HUES48 (cell line): ENCODE measurements at regions not wholly inside any gene's neighbourhood (a gene's known extent, or its start where the extent isn't known, plus 50 kb on each side); places are given as distances from the start of the nearest gene placed in this dataset.
A peak's percentile ranks its signal among the peaks of the same experiment; 100 is the strongest.
"Not testable (repeated sequence)": the region's sequence is repeated elsewhere in the genome, so short reads cannot be mapped to it uniquely, and the experiment has no call there.

Source experiments
- H3K27ac ChIP-seq: one replicate; pipeline ENCODE4 v1.7.0; 2013; ENCODE audit warnings: low read depth, low read length, inconsistent platforms
- H3K27me3 ChIP-seq: 2 replicates; pipeline ENCODE4 v1.6.1; 2013; ENCODE audit warnings: mild to moderate bottlenecking, low read length; ENCODE audit not compliant: control insufficient read depth, insufficient read depth
- H3K36me3 ChIP-seq: 2 replicates; pipeline ENCODE4 v1.6.1; 2013; ENCODE audit warnings: low read length; ENCODE audit not compliant: control insufficient read depth, insufficient read depth
- H3K4me1 ChIP-seq: 2 replicates; pipeline ENCODE4 v1.6.1; 2013; ENCODE audit warnings: mild to moderate bottlenecking, low read length; ENCODE audit not compliant: control insufficient read depth, insufficient read depth
- H3K4me3 ChIP-seq: 2 replicates; pipeline ENCODE4 v1.5.1; 2013; ENCODE audit warnings: mild to moderate bottlenecking, low read depth, low read length
- H3K9ac ChIP-seq: 2 replicates; pipeline ENCODE4 v1.6.1; 2013; ENCODE audit warnings: mild to moderate bottlenecking, low read depth, low read length, moderate library complexity
- H3K9me3 ChIP-seq: 2 replicates; pipeline ENCODE4 v1.6.1; 2013; ENCODE audit warnings: low read length; ENCODE audit not compliant: control insufficient read depth, insufficient read depth

DNA sequence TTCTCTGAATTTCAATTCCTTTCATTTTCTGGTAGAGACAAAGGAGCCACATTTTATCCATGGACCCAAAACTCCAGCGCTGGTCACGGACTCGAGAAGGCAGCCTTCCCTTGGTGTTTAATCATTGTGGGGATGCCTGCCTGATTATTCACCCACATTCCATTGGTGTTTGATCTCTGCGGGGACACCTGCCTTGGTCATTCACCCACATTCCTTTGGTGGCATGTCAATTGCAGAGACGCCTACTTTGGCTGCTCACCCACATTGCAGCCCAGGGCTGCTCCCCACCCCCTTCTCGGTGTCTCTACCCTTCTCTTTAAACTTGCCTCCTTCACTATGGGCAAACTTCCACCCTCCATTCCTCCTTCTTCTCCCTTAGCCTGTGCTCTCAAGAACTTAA, 780.7 kb upstream of the POU3F4 start:
- peaks cover 16% of the 10 kb centered on the region; the same call in 1 of the 2 replicates for H3K9me3 ChIP-seq
- not testable (repeated sequence) for H3K4me3 ChIP-seq, H3K27ac ChIP-seq, H3K4me1 ChIP-seq, H3K9ac ChIP-seq, H3K27me3 ChIP-seq, H3K36me3 ChIP-seq

DNA sequence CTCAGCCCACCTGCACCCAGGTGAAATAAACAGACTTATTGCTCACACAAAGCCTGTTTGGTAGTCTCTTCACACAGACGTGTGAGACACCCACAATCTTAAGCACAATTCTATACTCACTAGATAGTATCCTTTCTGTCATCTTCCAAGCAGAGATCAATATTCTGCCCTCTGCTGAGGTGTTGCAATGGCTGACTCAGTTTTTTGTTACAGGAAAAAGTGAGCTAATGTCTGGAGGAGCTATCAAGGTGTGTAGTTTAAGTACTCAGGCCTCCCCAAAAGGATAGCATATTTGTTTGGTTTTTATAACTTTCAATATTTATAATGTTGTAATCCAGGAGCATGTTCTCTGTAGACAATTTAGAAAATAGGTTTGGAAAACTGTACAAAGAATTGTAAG, 775.2 kb upstream of the POU3F4 start:
- no peaks in the 10 kb centered on the region for H3K27me3 ChIP-seq
- peaks cover 8% of the 10 kb centered on the region for H3K9me3 ChIP-seq
- no peaks in the 10 kb centered on the region for H3K4me1 ChIP-seq
- H3K36me3 ChIP-seq: no peaks in the 10 kb centered on the region
- no peak overlapping the region for H3K27ac ChIP-seq
- H3K4me3 ChIP-seq: no peak overlapping the region
- H3K9ac ChIP-seq: no peak overlapping the region

DNA sequence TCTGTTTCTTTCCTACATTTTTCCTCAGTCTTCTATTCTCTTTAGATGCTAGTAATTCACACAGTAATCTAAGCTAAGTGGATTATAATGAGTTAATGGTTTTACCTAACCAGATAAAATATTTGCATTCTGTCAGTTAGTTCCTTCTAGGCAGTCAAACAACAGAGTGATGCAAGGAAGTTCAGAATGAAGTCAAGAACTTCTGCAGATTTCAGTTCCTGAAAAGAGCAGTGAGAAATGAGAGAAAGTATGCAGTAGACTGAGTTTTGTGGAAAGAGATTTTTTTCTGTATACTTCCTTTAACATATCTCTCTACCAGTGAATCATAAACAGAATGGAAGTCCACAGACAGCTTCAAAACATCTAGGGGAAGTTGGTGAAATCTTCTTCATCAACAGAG, 774.0 kb upstream of the POU3F4 start:
- Histone ChIP-seq H3K9ac (no peak overlapping the region), H3K27me3 (no peaks in the 10 kb centered on the region)

DNA sequence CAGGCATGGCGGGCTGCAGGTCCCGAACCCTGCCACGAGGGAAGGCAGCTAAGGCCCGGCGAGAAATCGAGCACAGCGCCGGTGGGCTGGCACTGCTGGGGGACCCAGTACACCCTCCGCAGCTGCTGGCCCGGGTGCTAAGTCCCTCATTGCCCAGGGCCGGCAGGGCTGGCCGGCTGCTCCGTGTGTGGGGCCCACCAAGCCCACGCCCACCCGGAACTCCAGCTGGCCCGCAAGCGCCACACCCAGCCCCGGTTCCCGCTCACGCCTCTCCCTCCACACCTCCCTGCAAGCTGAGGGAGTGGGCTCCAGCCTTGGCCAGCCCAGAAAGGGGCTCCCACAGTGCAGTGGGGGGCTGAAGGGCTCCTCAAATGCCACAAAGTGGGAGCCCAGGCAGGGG, 769.8 kb upstream of the POU3F4 start:
- not testable (repeated sequence) for H3K36me3 ChIP-seq, H3K4me3 ChIP-seq

More for the DNA sequence above, 774.0 kb upstream of the POU3F4 start:
- H3K4me1 ChIP-seq: no peaks in the 10 kb centered on the region
- no peaks in the 10 kb centered on the region for H3K36me3 ChIP-seq
- no peak overlapping the region for H3K4me3 ChIP-seq
- no peak overlapping the region for H3K27ac ChIP-seq
- peaks cover 8% of the 10 kb centered on the region for H3K9me3 ChIP-seq

DNA sequence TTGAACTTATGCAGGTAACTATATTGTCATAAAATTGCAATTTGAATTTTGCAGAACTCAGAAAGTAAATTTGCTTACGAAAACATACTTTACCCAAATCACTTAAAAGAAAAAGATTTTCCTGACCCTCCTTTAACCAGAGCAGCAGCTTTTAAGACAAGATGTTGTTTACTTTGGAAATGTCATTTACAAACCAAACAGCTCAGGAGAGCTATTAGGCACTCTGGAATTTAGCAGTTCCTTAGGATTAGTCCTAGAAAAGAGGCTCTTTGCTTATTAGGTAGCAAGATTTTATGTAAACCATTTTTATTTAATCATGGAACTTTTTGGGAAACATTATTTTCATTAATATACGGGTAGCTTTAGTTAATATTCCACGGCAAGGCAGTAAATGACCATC, 765.7 kb upstream of the POU3F4 start:
- Histone ChIP-seq H3K27me3 (no peaks in the 10 kb centered on the region), H3K4me1 (peaks cover 11% of the 10 kb centered on the region), H3K36me3 (no peaks in the 10 kb centered on the region), H3K9ac (no peak overlapping the region), H3K9me3 (peaks cover 11% of the 10 kb centered on the region; the same call in 1 of the 2 replicates), H3K4me3 (no peak overlapping the region), H3K27ac (peak overlapping the region; percentile 76)

More for the DNA sequence above, 769.8 kb upstream of the POU3F4 start:
- H3K27me3 ChIP-seq, H3K9ac ChIP-seq, H3K27ac ChIP-seq: not testable (repeated sequence)
- Histone ChIP-seq H3K9me3 (peaks cover 12% of the 10 kb centered on the region), H3K4me1 (peaks cover 10% of the 10 kb centered on the region)

DNA sequence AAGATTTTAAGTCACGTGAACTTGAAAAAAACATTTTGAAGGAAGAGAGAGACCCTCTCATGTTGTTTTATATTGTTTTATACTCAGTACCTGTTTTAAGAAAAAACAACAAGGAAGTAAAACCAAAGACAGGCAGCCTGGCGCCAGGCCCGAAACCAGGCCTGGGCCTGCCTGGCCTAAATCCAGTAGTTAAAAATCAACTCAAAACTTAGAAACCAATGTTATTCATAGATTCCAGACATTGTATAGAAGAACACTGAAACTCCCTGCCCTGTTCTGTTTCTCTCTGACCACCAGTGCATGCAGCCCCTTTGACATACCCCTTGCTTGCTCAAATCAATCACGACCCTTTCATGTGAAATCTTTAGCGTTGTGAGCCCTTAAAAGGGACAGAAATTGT, 762.4 kb upstream of the POU3F4 start:
- not testable (repeated sequence) for H3K4me3 ChIP-seq, H3K36me3 ChIP-seq, H3K27ac ChIP-seq

DNA sequence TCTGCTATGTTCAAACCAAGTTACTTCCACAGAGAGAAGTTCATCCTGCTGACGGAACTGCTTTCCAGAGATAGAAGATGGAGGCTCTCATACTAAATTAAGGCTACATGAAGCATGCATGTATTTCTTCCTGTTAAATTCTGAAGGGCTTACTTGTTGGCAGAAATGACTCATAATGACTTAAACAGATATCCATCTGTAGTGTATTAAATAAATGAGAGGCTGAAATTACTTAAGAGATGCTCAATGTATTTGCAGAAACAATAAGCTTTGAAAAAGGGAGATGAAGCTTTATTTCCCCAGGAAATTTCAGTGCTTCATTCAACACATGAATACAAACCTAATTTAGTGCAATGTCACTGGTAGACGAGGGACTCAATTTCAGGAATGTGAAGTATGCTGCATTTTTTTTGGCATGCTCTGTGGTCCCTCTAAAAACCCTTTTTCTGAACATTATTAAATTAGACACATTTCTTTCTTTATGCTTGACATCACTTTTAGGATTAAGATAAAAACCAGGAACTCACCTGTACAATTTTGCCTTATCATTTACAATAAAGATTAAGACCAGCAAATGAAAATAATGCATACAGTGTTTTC, 759.1 kb upstream of the POU3F4 start:
- Histone ChIP-seq H3K36me3 (no peaks in the 10 kb centered on the region), H3K27ac (no peak overlapping the region), H3K9ac (no peak overlapping the region)

More for the DNA sequence above, 762.4 kb upstream of the POU3F4 start:
- Histone ChIP-seq H3K4me1 (peaks cover 17% of the 10 kb centered on the region), H3K9me3 (peaks cover 15% of the 10 kb centered on the region; the same call in 1 of the 2 replicates)
- H3K9ac ChIP-seq, H3K27me3 ChIP-seq: not testable (repeated sequence)

DNA sequence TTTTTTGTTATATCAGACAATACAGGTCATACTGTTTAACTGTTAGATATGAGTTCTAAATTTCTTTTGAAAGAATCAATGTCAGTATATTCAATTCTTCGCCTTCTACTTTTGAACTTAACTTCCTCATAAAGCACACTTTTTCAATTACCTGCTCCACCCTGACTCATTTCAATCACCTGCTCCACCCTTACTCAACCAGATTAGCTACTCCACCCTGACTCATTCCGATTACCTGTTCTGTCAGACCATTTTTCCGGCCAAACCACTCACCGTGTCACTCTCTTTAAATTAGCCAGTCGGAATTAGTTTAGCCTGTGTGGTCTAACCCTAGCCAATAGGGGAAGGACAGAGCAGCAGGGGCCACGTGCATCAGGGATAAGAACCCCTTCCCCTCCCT, 751.8 kb upstream of the POU3F4 start:
- Histone ChIP-seq H3K9me3 (peaks cover 27% of the 10 kb centered on the region; the same call in 1 of the 2 replicates), H3K4me3 (no peak overlapping the region), H3K27me3 (no peaks in the 10 kb centered on the region), H3K27ac (no peak overlapping the region), H3K4me1 (peaks cover 5% of the 10 kb centered on the region; the same call in 1 of the 2 replicates), H3K36me3 (no peaks in the 10 kb centered on the region), H3K9ac (no peak overlapping the region)

More for the DNA sequence above, 759.1 kb upstream of the POU3F4 start:
- H3K9me3 ChIP-seq: peaks cover 19% of the 10 kb centered on the region; the same call in 1 of the 2 replicates
- H3K27me3 ChIP-seq: no peaks in the 10 kb centered on the region
- H3K4me1 ChIP-seq: peaks cover 7% of the 10 kb centered on the region; the same call in 1 of the 2 replicates
- H3K4me3 ChIP-seq: no peak overlapping the region

DNA sequence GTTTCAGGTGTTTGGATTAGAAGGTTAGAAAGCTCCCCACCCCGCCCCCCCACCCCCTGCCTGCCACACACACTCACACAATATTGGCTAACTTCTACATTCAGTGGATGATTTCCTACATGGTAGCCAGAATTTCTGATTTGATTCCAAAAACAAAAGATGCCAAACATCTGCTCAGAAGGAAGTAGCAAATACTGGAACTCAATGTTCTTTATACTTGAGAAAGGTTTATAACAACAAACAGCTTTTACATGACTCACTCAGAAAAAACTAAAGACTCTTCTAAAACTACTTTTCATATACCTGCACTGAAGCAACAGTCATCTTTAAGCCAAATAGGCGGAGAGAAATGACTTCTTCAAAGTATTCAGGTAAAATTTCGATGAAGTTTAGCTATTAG, 750.5 kb upstream of the POU3F4 start:
- H3K36me3 ChIP-seq: no peaks in the 10 kb centered on the region
- H3K27ac ChIP-seq: no peak overlapping the region
- H3K4me1 ChIP-seq: peaks cover 5% of the 10 kb centered on the region; the same call in 1 of the 2 replicates
- H3K4me3 ChIP-seq: no peak overlapping the region
- no peaks in the 10 kb centered on the region for H3K27me3 ChIP-seq
- H3K9me3 ChIP-seq: peaks cover 28% of the 10 kb centered on the region
- no peak overlapping the region for H3K9ac ChIP-seq

DNA sequence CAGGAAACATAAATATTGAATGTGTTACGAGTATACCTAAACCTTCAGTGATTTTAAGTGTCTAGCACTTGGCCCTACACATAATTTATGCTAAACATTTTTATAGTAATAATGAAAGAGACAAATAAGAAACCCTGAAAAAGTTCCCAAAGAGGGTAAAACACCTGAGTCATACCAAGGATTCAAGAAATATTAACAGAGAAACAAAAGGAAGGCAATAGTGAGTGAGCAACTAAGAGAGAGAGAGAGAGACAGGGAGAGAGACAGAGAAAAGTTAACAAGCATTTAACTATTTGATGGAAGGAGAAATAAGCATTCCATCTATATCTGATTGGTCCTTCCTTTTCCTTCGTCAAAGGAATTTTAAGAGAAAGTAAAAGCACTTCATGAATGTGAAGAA, 743.6 kb upstream of the POU3F4 start:
- Histone ChIP-seq H3K4me1 (no peaks in the 10 kb centered on the region), H3K9me3 (peaks cover 55% of the 10 kb centered on the region), H3K9ac (no peak overlapping the region), H3K27ac (no peak overlapping the region), H3K27me3 (no peaks in the 10 kb centered on the region), H3K36me3 (no peaks in the 10 kb centered on the region), H3K4me3 (no peak overlapping the region)

DNA sequence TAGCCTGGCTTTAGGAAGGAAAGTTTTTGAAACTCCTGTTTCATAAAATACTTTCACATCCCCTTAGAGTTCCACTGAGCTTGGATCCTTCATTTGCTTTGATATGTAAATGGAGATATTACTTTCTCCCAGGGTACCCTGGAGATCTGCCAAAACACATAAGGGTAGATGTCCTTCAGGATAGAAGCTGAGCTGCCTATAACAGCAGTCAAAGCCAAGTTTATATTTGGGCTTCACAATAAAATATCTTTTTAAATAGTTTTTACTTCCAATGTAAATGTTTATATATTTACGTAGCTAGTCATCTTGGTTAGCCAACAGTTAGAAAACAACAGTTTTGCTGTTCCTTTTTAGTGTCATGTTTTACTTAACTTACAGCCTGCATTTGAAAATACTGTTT, 742.3 kb upstream of the POU3F4 start:
- Histone ChIP-seq H3K9me3 (peaks cover 51% of the 10 kb centered on the region), H3K27me3 (no peaks in the 10 kb centered on the region), H3K27ac (no peak overlapping the region), H3K36me3 (no peaks in the 10 kb centered on the region), H3K4me1 (no peaks in the 10 kb centered on the region), H3K4me3 (no peak overlapping the region), H3K9ac (no peak overlapping the region)
